ENCODE measurements at regions not wholly inside any gene's neighbourhood (a gene's known extent, or its start where the extent isn't known, plus 50 kb on each side); places are given as distances from the start of the nearest gene placed in this dataset.
A peak's percentile ranks its signal among the peaks of the same experiment; 100 is the strongest.

GRCh38 chr18:56108478-56109367, 520.7 kb upstream of the TCF4 start:
- Histone ChIP-seq H3K9me3 (ENCODE audit: low read depth, low read length) (no peaks in the 10 kb centered on the region), H3K36me3 (ENCODE audit: insufficient read depth, low read length) (no peaks in the 10 kb centered on the region), H3K4me3 (no peak overlapping the region), H3K9ac (ENCODE audit: insufficient read length) (no peak overlapping the region), H3K27ac (no peak overlapping the region)
- no peak for DNase-seq (ENCODE audit: low read depth, low spot score)
- TF ChIP-seq EZH2 (IDR thresholded peaks at IDR 0.05), result no peak
- no peak for TF ChIP-seq FOXP2 (optimal IDR thresholded peaks at IDR 0.05; ENCODE audit: control extremely low read depth, extremely low read length, insufficient read depth)
- TF ChIP-seq POLR2AphosphoS5 (IDR thresholded peaks at IDR 0.05; ENCODE audit: borderline replicate concordance, low read depth, low read length), result no peak

GRCh38 chr18:56107821-56108477, 520.0 kb upstream of the TCF4 start:
- Histone ChIP-seq H3K36me3 (ENCODE audit: insufficient read depth, low read length) (no peaks in the 10 kb centered on the region), H3K9me3 (ENCODE audit: low read depth, low read length) (no peaks in the 10 kb centered on the region), H3K27ac (no peak overlapping the region), H3K9ac (ENCODE audit: insufficient read length) (no peak overlapping the region), H3K4me3 (no peak overlapping the region)
- no peak for DNase-seq (ENCODE audit: low read depth, low spot score)
- TF ChIP-seq FOXP2 (optimal IDR thresholded peaks at IDR 0.05; ENCODE audit: control extremely low read depth, extremely low read length, insufficient read depth), result no peak
- no peak for TF ChIP-seq EZH2 (IDR thresholded peaks at IDR 0.05)
- no peak for TF ChIP-seq POLR2AphosphoS5 (IDR thresholded peaks at IDR 0.05; ENCODE audit: borderline replicate concordance, low read depth, low read length)

- Histone ChIP-seq H3K27ac (no peak overlapping the region), H3K9ac (ENCODE audit: insufficient read length) (no peak overlapping the region), H3K9me3 (ENCODE audit: low read depth, low read length) (no peaks in the 10 kb centered on the region), H3K36me3 (ENCODE audit: insufficient read depth, low read length) (no peaks in the 10 kb centered on the region), H3K4me3 (no peak overlapping the region)
- no peak for DNase-seq (ENCODE audit: low read depth, low spot score)
- TF ChIP-seq EZH2 (IDR thresholded peaks at IDR 0.05) (no peak), POLR2AphosphoS5 (IDR thresholded peaks at IDR 0.05; ENCODE audit: borderline replicate concordance, low read depth, low read length) (no peak), FOXP2 (optimal IDR thresholded peaks at IDR 0.05; ENCODE audit: control extremely low read depth, extremely low read length, insufficient read depth) (no peak)
Observed at GRCh38 chr18:56100090-56100722, 512.2 kb upstream of the TCF4 start.

- H3K27ac ChIP-seq, result no peak overlapping the region
- TF ChIP-seq FOXP2 (optimal IDR thresholded peaks at IDR 0.05; ENCODE audit: control extremely low read depth, extremely low read length, insufficient read depth), result no peak
- TF ChIP-seq POLR2AphosphoS5 (IDR thresholded peaks at IDR 0.05; ENCODE audit: borderline replicate concordance, low read depth, low read length), result no peak
- no peak for TF ChIP-seq EZH2 (IDR thresholded peaks at IDR 0.05)
- DNase-seq (ENCODE audit: low read depth, low spot score), result peak; percentile 66
- no peaks in the 10 kb centered on the region for H3K9me3 ChIP-seq (ENCODE audit: low read depth, low read length)
- no peak overlapping the region for H3K9ac ChIP-seq (ENCODE audit: insufficient read length)
- no peaks in the 10 kb centered on the region for H3K36me3 ChIP-seq (ENCODE audit: insufficient read depth, low read length)
- 0 out of 2 replicates have a peak overlapping the region, but pooled peaks have one; percentile 7 for H3K4me3 ChIP-seq
Observed at GRCh38 chr18:56097621-56098020, 509.6 kb upstream of the TCF4 start.

DNA sequence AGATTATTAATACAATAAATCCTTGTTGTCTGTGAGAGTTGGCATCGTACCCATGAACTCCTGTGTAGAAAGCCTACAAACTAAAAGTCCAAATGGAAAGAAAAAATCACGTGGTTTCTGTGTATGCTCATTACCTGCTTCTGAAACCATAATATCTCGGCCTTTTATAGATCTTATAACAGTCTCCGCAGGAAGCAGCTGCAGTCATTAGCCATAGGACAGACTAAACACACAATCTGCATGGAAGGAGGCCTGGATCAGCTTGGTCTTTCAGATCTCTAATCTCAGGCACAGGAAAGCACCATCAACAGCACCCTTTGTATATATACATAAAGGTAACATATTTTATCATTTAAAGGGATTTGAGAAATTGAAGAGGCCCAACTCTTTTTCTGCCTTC, 508.9 kb upstream of the TCF4 start:
- no peak for DNase-seq (ENCODE audit: low read depth, low spot score)
- TF ChIP-seq FOXP2 (optimal IDR thresholded peaks at IDR 0.05; ENCODE audit: control extremely low read depth, extremely low read length, insufficient read depth) (no peak), POLR2AphosphoS5 (IDR thresholded peaks at IDR 0.05; ENCODE audit: borderline replicate concordance, low read depth, low read length) (no peak), EZH2 (IDR thresholded peaks at IDR 0.05) (no peak)
- no peaks in the 10 kb centered on the region for H3K9me3 ChIP-seq (ENCODE audit: low read depth, low read length)
- H3K36me3 ChIP-seq (ENCODE audit: insufficient read depth, low read length), result no peaks in the 10 kb centered on the region
- H3K4me3 ChIP-seq, result no peak overlapping the region
- H3K27ac ChIP-seq, result no peak overlapping the region
- no peak overlapping the region for H3K9ac ChIP-seq (ENCODE audit: insufficient read length)

GRCh38 chr18:56089612-56090258, 501.7 kb upstream of the TCF4 start:
- no peak for TF ChIP-seq EZH2 (IDR thresholded peaks at IDR 0.05)
- Histone ChIP-seq H3K36me3 (ENCODE audit: insufficient read depth, low read length) (no peaks in the 10 kb centered on the region), H3K9me3 (ENCODE audit: low read depth, low read length) (no peaks in the 10 kb centered on the region), H3K27ac (no peak overlapping the region), H3K4me3 (no peak overlapping the region), H3K9ac (ENCODE audit: insufficient read length) (no peak overlapping the region)
- no peak for DNase-seq (ENCODE audit: low read depth, low spot score)

DNA sequence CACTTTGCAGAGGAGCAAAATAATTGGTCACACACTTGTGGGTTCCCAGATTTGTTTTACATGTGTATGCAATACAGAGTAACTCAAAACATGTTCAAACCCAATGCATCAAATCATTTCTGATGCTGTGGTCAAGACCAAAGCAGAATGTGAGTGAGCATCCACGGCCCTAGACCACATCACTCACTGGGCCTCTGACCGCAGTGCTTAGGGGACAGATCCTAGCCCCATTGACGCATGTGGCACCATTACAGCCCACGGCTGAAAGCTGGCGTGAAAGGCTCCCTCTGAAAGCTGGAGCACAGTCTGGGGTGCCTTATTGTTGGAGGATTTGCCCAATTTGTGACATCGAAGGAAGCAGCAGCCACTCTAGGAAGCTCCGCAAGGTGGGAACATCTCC, 498.8 kb upstream of the TCF4 start:
- Histone ChIP-seq H3K36me3 (ENCODE audit: insufficient read depth, low read length) (no peaks in the 10 kb centered on the region), H3K9me3 (ENCODE audit: low read depth, low read length) (no peaks in the 10 kb centered on the region), H3K4me3 (no peak overlapping the region), H3K27ac (no peak overlapping the region), H3K9ac (ENCODE audit: insufficient read length) (no peak overlapping the region)
- DNase-seq (ENCODE audit: low read depth, low spot score), result no peak
- TF ChIP-seq FOXP2 (optimal IDR thresholded peaks at IDR 0.05; ENCODE audit: control extremely low read depth, extremely low read length, insufficient read depth), result no peak
- no peak for TF ChIP-seq POLR2AphosphoS5 (IDR thresholded peaks at IDR 0.05; ENCODE audit: borderline replicate concordance, low read depth, low read length)
- no peak for TF ChIP-seq EZH2 (IDR thresholded peaks at IDR 0.05)

DNA sequence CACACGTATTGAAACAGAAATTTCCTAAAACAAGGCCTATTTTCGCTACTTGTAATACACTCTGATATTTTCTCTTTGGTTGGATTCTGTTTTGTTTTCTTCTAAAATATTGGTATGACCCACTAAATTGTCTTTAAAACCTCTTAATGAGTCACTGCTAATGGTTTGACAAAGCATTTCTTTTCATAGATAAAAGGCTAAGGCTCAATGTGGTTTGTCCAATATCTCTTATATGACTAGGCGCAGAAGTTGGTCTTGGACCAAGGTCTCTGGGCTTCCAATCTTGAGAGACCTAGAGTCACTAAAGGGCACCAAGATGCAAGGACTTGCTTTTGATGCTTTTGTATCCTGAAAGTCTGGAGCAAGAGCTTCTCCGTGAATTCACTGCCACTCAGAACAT, 498.2 kb upstream of the TCF4 start:
- DNase-seq (ENCODE audit: low read depth, low spot score), result no peak
- Histone ChIP-seq H3K27ac (no peak overlapping the region), H3K4me3 (no peak overlapping the region), H3K36me3 (ENCODE audit: insufficient read depth, low read length) (no peaks in the 10 kb centered on the region), H3K9ac (ENCODE audit: insufficient read length) (no peak overlapping the region), H3K9me3 (ENCODE audit: low read depth, low read length) (no peaks in the 10 kb centered on the region)
- TF ChIP-seq FOXP2 (optimal IDR thresholded peaks at IDR 0.05; ENCODE audit: control extremely low read depth, extremely low read length, insufficient read depth), result no peak
- no peak for TF ChIP-seq EZH2 (IDR thresholded peaks at IDR 0.05)
- no peak for TF ChIP-seq POLR2AphosphoS5 (IDR thresholded peaks at IDR 0.05; ENCODE audit: borderline replicate concordance, low read depth, low read length)

Data from SK-N-MC (cell line).